Activated CD4-positive, alpha-beta T cell treated with anti-CD3 and anti-CD28 coated beads, Interleukin-2, amount 50 U/mL, for 48 hours (primary cell): ENCODE measurements at regions not wholly inside any gene's neighbourhood (a gene's known extent, or its start where the extent isn't known, plus 50 kb on each side); places are given as distances from the start of the nearest gene placed in this dataset.

Source experiments
- DNase-seq, 2 experiments: peaks; one replicate each; pipeline ENCODE4 v3.0.0-alpha.2; 2020

- DNase-seq: no peak
Measured at GRCh38 chr18:5632041-5632440, 88.2 kb upstream of the EPB41L3 start.

- DNase-seq: no peak
Measured at GRCh38 chr18:5630900-5631413, 87.2 kb upstream of the EPB41L3 start.

- DNase-seq: peak; percentile 34 to 52
Measured at GRCh38 chr18:5630057-5630899, 86.5 kb upstream of the EPB41L3 start.

DNA sequence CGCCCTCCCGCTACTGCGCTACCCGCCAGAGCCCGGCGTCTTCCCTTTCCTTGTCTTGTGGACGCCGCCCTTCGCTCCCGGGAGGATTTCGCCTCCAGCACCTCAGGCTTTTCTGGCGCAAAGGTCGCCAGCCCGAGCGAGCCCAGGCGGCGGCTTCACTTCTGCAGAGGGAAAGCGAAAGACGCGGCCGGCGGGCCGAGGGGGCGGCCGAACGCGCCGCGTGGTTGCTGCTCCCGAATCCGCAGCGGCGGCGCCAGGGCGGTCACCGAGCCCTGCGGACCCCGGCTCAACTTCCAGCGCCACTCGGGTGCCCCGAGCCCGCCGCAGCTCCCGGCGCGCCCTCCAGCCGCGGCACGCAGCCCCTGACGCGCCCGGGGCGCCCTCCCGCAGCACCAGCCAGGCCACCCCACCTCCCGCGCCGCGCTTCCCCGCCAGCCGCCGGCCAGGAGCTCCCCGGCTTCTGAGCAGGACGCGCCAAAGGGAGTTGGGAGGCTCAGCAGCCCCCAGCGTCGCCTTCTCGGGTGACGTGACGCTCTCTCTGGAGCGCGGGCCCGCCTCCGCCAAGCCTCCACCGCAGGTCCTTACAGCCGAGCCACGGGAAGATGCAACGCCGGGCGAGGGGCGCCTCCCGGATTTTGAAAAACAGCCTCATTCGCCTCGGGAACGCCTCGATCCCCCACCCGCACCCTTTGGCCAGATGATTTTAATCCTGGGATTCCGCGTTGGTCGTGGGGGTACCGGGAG, 84.9 kb upstream of the EPB41L3 start:
- DNase-seq: peak; percentile 5 to 9

DNA sequence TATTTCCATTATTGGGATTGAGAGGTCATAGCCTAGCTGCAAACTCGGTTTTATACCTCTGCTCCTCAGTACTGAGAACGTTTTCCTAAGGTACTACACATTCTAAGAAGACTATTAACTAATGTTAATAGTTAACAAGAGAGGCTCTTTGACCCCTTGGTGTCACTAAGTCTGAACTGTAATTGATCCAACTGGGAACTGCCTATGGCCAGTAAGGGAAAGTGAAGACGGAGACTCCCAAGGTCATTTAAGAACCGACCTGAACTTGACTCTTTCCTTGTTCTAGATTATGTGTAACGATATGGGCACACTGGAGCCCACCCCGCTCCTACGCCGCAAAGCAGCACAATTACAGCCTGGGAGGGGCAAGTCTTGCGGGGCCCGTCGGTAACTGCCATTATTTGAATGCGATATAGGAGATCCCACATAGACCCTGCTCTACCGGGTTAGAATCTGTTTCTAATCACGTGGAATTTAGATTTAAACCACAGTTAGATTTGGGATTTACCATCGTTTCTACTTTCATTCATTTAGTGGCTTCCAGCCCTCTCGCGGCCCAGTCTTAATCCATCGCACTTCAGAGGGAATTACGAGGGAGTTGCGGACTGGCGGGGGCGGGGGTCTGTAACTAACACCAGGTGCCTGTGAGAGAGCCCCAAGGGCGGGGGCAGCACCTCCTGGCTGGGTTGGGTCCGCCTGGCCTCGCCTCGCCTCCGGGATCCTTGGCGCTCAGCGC, 84.1 kb upstream of the EPB41L3 start:
- DNase-seq: no peak

DNA sequence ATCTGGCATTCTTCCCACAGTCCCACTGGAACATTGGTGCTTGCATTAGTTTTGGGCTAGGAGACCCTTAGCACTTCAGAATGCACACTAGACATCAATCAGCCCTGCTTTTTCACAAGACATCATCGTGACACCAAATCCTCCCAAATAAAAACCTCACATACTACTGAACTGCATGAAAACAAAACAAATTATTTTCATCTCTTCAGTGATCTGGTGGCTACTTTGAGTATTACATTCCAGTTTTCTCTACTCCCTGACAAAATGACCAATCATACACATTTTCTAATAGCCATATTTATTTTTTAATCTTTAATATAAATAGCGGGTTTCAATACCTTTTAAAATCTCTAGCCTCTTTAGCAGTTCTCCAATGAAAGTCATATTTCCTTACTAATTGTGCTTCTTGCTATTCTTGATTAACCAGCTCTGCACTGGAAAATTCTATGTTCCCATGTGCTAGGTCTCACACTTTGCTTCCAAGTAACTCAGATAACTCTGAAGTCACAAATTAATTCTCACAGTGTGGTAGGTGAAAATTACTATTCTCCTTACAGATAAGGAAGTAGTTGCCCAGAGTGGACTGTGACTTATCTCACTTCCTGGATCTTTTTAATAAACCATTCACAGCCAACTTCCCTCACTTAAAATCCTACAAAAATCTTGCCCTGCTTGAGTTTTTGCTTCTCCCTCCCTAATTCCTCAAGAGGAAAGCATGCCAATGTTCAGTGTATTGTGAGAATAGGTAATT, 82.5 kb upstream of the EPB41L3 start:
- no peak for DNase-seq

DNA sequence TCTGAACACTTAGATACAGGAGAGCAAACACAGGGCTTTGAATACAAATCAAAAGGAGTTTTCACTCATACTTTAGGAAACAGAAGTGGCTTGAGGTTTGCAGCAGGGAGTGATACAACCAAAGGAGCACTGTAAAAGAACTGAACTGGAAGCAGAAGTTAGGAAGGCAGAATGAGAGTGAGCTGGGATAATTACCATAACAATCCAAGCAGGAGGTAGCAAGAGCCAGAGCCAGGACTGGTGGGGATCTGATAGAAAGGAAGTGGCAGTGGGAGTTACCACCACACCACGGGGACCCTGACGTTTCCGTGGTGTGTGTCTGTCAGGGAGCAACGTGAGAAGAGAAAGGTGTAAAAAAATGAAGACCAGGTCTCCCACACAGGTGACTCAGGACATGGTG, 81.3 kb upstream of the EPB41L3 start:
- no peak for DNase-seq

DNA sequence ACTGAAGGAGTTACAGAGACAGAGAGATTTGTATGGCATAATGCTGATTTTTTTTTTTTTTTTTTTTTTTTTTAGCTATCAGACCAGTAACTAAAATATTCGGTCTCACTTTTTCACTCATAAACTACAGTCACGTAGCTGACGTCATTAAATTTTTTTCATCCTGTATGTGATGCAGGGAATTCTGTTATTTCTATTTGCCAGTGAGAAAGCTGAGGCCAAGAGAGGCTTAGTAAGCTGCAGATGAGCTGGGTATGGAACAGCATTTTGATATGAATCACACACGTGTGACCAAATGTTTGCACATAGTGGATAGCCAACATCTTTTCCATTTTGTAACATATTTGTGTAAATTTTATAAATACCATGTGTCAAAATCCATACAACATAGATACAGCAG, 79.1 kb upstream of the EPB41L3 start:
- DNase-seq: no peak

DNA sequence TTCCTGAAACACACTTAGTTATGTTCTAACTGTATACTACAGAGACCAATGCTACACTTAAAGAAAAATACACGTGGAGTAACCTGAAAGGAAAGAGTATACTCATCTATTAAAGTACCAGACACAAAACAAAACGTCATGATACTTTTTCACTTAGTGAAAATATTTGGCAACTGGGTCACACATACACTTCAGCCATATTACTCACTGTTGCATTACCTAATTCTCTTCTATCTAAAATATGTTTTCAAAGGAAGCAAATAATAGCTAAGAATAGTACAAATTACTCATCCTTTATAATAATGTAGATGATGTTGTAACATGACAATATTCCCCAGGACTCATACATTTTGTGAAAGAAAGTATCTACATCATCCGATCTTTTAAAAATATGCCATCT, 76.5 kb upstream of the EPB41L3 start:
- DNase-seq: no peak

DNA sequence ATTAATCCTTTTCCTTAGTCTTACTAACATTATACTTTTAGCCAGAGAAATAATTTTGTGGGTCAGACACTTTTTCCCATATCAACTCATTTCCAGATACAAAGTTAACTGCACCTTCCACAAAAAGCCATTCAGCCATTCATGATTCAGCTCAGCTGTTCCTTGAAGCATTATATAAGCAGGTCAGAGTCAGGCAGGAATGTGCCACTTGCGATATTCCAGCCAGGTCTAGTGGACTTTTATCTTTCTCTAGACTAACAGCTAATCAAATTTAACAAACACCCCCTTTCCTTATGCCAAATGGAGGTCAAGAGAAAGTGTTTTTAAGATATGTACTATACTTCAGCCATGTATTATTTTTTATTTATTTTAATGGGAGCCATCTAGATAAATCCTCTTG, 75.6 kb upstream of the EPB41L3 start:
- no peak for DNase-seq

GRCh38 chr18:5618047-5618688, 74.4 kb upstream of the EPB41L3 start:
- no peak for DNase-seq

DNA sequence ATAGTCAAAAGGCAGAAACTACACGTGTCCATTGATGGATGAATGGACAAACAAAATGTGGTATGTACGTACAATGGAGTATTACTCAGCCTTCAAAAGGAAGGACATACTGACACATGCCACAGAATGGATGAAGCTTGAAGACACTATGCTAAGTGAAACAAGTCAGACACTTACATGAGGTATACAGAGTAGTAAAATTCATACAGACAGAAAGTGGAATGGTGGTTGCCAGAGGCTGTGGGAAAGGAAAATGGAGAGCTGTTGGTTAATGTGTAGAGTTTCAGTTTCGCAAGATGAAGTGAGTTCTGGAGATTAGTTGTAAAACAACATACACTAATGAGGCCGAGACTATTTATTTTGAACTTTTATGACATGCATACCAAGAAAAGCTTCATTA, 67.4 kb upstream of the EPB41L3 start:
- no peak for DNase-seq

- DNase-seq: no peak
Measured at GRCh38 chr18:5608846-5609245, 65.0 kb upstream of the EPB41L3 start.

GRCh38 chr18:5606951-5607350, 63.2 kb upstream of the EPB41L3 start:
- DNase-seq: no peak

GRCh38 chr18:5604778-5605177, 61.0 kb upstream of the EPB41L3 start:
- no peak for DNase-seq

- no peak for DNase-seq
Measured at GRCh38 chr18:5603153-5603552, 59.4 kb upstream of the EPB41L3 start.

DNA sequence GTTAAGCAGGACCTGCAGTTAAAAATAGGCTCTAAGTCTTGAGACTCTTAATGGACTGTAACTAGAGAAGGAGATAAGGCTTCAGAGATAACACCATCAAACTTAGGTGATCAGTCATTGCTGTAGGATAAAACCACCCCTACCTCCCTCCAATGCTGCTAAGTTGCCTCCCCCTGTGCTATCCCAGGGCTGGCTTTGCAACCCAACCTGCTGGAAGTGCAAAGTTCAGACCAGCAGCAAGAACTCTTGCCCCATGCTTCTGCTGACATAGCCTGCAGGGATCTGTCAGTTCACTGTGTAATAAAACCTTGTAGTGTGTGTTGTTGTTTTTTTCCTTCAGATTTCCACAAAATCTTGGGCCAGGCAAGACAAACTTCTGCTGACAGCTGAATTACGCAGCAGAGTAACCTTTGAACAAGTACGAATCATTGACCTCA, 57.4 kb upstream of the EPB41L3 start:
- DNase-seq: no peak

DNA sequence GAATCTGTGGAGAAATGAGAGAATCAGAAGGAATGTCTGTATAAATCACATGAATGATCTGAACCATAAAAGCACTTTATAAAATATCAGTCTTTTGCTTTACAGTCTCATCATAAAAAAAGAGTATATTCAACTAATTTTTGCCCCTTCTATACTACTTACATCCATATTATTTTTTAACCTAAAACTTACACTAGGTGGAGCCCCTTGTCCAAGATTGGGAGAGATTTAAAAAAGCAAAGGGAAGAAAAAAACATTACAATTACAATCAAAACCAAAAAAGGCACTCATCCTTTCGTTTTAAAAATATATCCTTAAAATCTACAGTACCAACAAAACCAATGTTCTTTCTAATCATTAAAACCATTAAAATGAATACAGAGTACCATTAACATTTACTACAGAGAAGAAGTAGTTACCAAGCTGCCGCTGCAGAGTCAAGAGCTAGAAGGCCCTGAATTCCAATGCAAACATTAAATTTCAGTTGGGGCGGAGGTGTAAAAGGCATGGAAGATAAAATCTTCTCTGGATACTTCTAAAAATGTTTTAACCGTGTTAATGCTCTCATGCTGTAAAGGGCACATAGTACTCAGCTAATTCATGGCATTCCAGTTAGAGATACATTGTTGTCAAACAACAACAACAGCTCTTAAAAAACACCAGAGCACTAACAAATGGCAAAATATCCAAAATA, 56.7 kb upstream of the EPB41L3 start:
- DNase-seq: no peak

DNA sequence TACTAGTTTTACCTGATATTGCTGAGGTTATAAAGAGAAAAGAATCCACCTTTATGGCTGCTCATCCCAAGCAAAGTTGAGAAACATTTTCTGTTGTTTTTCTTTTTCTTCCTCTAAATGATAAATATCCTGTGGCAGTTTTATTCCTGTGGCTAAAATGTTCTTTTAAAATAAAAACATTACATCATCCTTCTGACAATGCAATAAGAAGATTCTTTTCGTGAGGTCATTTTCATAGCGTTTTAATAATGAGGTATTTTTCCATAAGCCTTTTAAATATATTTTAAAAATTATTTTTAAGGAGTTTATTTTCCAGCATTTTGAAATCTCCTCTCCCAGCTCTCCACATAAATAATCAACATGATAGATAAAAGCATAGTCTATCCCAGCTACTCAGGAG, 52.8 kb upstream of the EPB41L3 start:
- DNase-seq: no peak
